Heart left ventricle (tissue), 16 donors: ENCODE measurements at regions not wholly inside any gene's neighbourhood (a gene's known extent, or its start where the extent isn't known, plus 50 kb on each side); places are given as distances from the start of the nearest gene placed in this dataset.

Experiments used
- ATAC-seq, 4 donors: fragments of 200-7000 bp; cut with Tn5 transposase; one replicate each; pipeline ENCODE4 v1.9.1; 2020 to 2022; ENCODE audit warnings: moderate library complexity in 4 of 4, mild to moderate bottlenecking in 3 of 4, moderate number of reproducible peaks in 1 of 4
- DNase-seq, 5 donors: peaks; one replicate each; pipeline ENCODE4 v3.0.0-alpha.2; 2020
- H3K27ac ChIP-seq, 12 donors: fragments of 200-600 bp; sonication (generic) in 4 of 12; one replicate each; pipeline versions ENCODE4 v1.5.0 to v1.8.0; 2016 to 2022; ENCODE audit warnings: mild to moderate bottlenecking in 2 of 12
- H3K27me3 ChIP-seq, 9 donors: fragments of 200-600 bp; sonication (generic) in 2 of 9; one replicate each; pipeline versions ENCODE4 v1.5.1 to v1.8.0; 2016 to 2022; ENCODE audit warnings: mild to moderate bottlenecking in 3 of 9
- H3K36me3 ChIP-seq, 9 donors: fragments of 200-600 bp; sonication (generic) in 2 of 9; one replicate each; pipeline versions ENCODE4 v1.5.0 to v1.8.0; 2018 to 2022; ENCODE audit warnings: mild to moderate bottlenecking in 2 of 9
- H3K4me1 ChIP-seq, 12 donors: fragments of 200-600 bp; sonication (generic) in 4 of 12; one replicate each; pipeline versions ENCODE4 v1.5.0 to v1.8.0; 2016 to 2022; ENCODE audit warnings: mild to moderate bottlenecking in 3 of 12
- H3K4me3 ChIP-seq, 12 donors: fragments of 200-600 bp; sonication (generic) in 4 of 12; one replicate each; pipeline versions ENCODE4 v1.5.0 to v1.8.0; 2017 to 2022; ENCODE audit warnings: mild to moderate bottlenecking in 9 of 12, moderate library complexity in 4 of 12
- H3K9me3 ChIP-seq, 12 donors: fragments of 200-600 bp; sonication (generic) in 4 of 12; one replicate each; pipeline versions ENCODE4 v1.5.0 to v1.8.0; 2016 to 2022; ENCODE audit warnings: mild to moderate bottlenecking in 1 of 12
- CTCF ChIP-seq, 12 donors: fragments of 200-600 bp; sonication (generic) in 4 of 12; IDR thresholded peaks; one replicate each; pipeline versions ENCODE4 v1.5.0 to v1.8.0; 2018 to 2022; ENCODE audit warnings: antibody characterized with exemption in 12 of 12, mild to moderate bottlenecking in 5 of 12
- POLR2A ChIP-seq, 2 donors: fragments of 450-650 bp; IDR thresholded peaks; one replicate each; pipeline ENCODE4 v1.6.1; 2017; ENCODE audit warnings: antibody characterized with exemption in 2 of 2, mild to moderate bottlenecking in 2 of 2, moderate library complexity in 2 of 2
- WGBS, 4 donors: extraction: QIAGEN DNeasy Blood & Tissue Kit in 2 of 4; methylation state at CpG; one replicate each; pipeline versions ENCODE4 v1.1.5 to v1.1.7; 2013 to 2018; 5-methylcytosine and 5-hydroxymethylcytosine counted together
- intact Hi-C, 10 donors: fragments of 100-400 bp; cut with DNase I; formaldehyde crosslinking; loops; one replicate each; pipeline versions ENCODE4 v1.11.1 to v1.14.2; 2022
- donor health status: ischemic (EF 13 %, LVEDD 7.1; RV severe dilation, severe dysfunction).
- donor health status: healthy with polysubstance abuse.
- donor health status: DM: no; HTN: yes; CAD: no.
- donor health status: DM: no; HTN: no; CAD: no.
- donor health status: ischemic (EF 25% LVEDD 6.9; RV normal size, moderate dysfunction).
- donor health status: ischemic (EF 25% LVEDD 5.7; RV mildly dilated, moderate dysfunction).
- donor health status: healthy.
- donor health status: DM: yes; HTN: yes; CAD: no.
- donor health status: ischemic (EF 35%, LVEDD 5.7; RV mildly dilated, moderate dysfunction).
- donor health status: nonischemic (EF 11% LVEDD 7.7; RV severe dilation, severe dysfunction).
- donor health status: DM: yes; HTN: yes; CAD: no.
- donor health status: PGD.
- donor health status: ischemic (EF 29% LVEDD 5.4; RV normal size, mild dysfunction).
- donor health status: nonischemic (EF 23%, LVEDD 6.1; RV moderate dilation, normal function).

- Histone ChIP-seq H3K27ac (no peak overlapping the region), H3K4me1 (no peaks in the 10 kb centered on the region), H3K36me3 (no peaks in the 10 kb centered on the region), H3K27me3 (no peaks in the 10 kb centered on the region), H3K9me3 (peaks cover 0 to 16% (median 0%) of the 10 kb centered on the region in 12 donors), H3K4me3 (no peak overlapping the region)
- TF ChIP-seq CTCF (IDR thresholded peaks at IDR 0.05): no peak
- no peak for TF ChIP-seq POLR2A (IDR thresholded peaks at IDR 0.05)
- intact Hi-C loops: no loop called here
- DNase-seq (no peak), ATAC-seq (no peak)
- WGBS, 4 donors: 71 to 75% (median 73%) methylated on average over 3 of the region's 3 CpGs
These were observed 655.7 kb upstream of the ITGA1 start for GRCh38 chr5:52132053-52132452.

GRCh38 chr5:52134013-52134650 is 653.6 kb upstream of the ITGA1 start:
- no peak for ATAC-seq
- no peaks in the 10 kb centered on the region for H3K4me1 ChIP-seq
- H3K4me3 ChIP-seq: no peak overlapping the region
- peaks cover 0 to 3% (median 0%) of the 10 kb centered on the region in 12 donors for H3K9me3 ChIP-seq
- H3K27me3 ChIP-seq: no peaks in the 10 kb centered on the region
- no peaks in the 10 kb centered on the region for H3K36me3 ChIP-seq
- WGBS, 4 donors: 50 to 59% (median 55%) methylated on average over 3 of the region's 3 CpGs
- no peak for DNase-seq
- no peak overlapping the region for H3K27ac ChIP-seq
- intact Hi-C loops: no loop called here
- no peak for TF ChIP-seq CTCF (IDR thresholded peaks at IDR 0.05)
- no peak for TF ChIP-seq POLR2A (IDR thresholded peaks at IDR 0.05)

GRCh38 chr5:52139888-52140615 is 647.7 kb upstream of the ITGA1 start:
- no peaks in the 10 kb centered on the region for H3K9me3 ChIP-seq
- H3K36me3 ChIP-seq: no peaks in the 10 kb centered on the region
- no peak overlapping the region for H3K4me3 ChIP-seq
- H3K27ac ChIP-seq: no peak overlapping the region
- H3K4me1 ChIP-seq: no peaks in the 10 kb centered on the region
- TF ChIP-seq CTCF (IDR thresholded peaks at IDR 0.05) (no peak), POLR2A (IDR thresholded peaks at IDR 0.05) (no peak)
- 66 to 76% (median 74%) methylated on average over 3 of the region's 3 CpGs for WGBS, 4 donors
- H3K27me3 ChIP-seq: no peaks in the 10 kb centered on the region
- DNase-seq (no peak), ATAC-seq (no peak)
- intact Hi-C loops: no loop called here

GRCh38 chr5:52148679-52149078 is 639.0 kb upstream of the ITGA1 start:
- no peaks in the 10 kb centered on the region for H3K4me1 ChIP-seq
- H3K9me3 ChIP-seq: no peaks in the 10 kb centered on the region
- no peaks in the 10 kb centered on the region for H3K36me3 ChIP-seq
- H3K27me3 ChIP-seq: no peaks in the 10 kb centered on the region
- H3K4me3 ChIP-seq: no peak overlapping the region
- H3K27ac ChIP-seq: no peak overlapping the region
- ATAC-seq (no peak), DNase-seq (no peak)
- intact Hi-C loops: no loop called here
- TF ChIP-seq CTCF (IDR thresholded peaks at IDR 0.05) (no peak), POLR2A (IDR thresholded peaks at IDR 0.05) (no peak)
